ENCODE measurements at regions not wholly inside any gene's neighbourhood (a gene's known extent, or its start where the extent isn't known, plus 50 kb on each side); places are given as distances from the start of the nearest gene placed in this dataset.

DNA sequence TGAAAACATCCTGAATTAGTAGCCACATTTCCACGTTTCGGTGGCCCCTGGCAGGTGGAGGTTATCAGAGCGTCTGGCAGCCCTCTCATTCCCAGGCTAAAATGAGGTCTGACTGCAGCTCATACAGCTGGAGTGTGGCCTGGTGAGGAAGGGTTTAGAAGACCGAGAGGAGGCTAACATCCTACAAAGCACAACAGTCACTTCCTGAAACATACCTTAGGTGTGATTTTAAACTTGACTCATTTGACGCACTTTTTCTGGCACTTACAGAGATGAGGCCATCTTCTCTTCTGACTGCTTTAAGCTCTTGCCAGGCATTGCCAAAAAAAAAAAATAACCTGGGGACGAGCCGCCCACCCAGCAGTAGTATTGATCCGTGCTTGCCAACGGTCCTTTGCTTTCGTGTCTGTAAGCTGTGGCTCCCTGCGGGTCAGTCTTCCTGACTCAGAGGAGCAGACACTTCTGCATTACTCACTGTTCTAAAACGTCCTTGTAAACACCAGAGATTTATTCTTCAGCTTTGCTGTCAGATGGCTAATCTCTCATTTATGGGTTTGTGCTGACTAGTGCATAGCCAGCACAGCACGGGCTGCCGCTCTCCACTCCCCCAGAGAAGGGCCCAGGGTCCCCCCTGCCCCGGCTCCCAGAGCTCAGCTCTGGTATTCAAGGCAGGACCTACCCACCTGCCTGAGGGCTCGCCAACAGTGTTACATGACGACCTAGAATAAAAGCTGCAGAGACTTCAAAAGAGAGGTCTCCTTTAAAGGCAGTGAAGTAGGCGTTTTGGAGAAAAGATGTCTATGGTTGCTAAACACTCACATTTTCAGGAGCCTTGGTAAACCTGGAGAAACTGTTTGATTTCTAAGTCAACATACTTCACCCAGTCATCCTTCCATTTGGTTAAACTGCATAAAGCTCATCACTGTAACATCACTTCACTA, 78.5 kb upstream of the FRMD1 start:
- no peak for DNase-seq (ENCODE audit: low spot score)

DNA sequence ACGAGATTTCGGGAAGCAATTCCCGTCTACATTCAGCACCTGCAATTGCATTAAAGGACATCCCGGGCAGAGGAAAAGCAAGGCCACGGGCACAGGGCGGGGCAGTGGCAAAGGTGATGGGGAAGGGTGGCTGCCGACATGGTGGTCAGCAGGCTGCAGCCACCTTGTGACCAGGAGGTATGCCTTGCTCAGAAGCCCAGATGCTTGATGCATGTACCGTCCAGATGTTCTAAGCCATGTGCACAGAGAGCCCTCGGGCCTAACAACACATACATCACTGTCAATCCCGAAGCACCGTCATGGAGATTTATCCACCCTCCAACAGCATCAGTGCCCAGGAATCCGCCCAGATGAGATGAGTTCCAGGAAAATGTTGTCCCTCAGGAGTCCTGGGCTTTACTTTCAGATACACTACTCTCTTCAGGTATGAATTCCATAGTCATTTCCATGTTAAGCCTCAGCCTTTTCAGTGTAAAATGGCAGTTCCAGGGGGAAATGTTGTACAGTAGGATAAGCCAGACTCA, 77.8 kb upstream of the FRMD1 start:
- DNase-seq (ENCODE audit: low spot score): no peak

DNA sequence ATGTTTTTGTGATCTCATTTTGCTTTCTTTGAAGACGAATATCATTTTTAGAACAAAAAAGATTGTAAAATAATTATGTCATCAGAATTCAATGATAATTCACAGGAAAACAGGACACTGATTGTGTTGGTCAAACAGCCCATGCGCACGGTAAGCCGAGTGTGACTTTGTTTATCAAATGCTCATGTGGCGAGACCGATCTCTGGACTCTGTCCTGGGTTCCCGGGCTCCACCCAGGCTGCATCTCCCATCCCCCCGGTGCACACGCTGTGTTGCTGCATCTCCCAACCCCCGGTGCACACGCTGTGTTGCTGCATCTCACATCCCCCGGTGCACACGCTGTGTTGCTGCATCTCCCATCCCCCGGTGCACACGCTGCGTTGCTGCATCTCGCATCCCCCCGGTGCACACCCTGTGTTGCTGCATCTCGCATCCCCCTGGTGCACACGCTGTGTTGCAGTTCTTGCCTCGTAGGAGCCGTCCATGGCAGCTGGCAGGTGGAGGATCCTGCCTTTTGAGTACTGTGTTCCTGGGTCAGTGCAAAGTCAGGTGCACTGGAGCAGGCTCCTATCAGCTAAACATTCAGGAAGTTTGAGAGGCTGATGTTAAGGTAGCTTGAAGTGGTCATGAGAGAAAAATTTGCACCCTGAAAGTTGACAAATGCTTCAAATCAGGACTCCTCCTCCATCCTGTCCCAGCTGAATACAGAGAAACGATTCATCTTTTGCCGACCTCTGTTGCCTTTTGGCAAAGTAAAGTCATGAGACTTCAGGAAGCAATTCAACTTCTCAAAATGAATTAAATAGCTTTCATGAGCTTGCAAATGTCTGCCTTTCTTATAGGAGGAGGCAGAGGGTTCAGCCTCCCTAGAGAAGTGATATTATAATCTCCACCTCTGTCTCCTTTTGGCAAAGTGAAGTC, 77.1 kb upstream of the FRMD1 start:
- no peak for DNase-seq (ENCODE audit: low spot score)

DNA sequence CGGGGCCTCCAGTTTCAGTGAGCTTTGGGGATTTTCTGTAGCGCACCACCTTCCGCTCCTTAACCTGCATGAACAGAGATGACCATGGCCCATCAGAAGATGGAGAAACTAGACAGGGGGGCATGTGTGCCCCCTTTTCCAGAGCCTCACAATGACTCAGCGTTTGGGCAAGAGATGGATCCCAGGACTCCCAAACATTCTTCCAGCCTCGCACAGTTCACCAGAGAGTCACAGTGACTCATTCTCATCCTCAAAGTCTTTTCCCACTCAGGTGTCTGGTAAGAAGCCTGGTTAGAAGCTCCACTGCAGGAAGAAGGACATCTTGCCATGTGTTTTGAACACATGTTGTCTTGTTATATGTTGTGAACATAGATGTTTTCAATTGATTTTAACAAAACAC, 76.2 kb upstream of the FRMD1 start:
- DNase-seq (ENCODE audit: low spot score): no peak

DNA sequence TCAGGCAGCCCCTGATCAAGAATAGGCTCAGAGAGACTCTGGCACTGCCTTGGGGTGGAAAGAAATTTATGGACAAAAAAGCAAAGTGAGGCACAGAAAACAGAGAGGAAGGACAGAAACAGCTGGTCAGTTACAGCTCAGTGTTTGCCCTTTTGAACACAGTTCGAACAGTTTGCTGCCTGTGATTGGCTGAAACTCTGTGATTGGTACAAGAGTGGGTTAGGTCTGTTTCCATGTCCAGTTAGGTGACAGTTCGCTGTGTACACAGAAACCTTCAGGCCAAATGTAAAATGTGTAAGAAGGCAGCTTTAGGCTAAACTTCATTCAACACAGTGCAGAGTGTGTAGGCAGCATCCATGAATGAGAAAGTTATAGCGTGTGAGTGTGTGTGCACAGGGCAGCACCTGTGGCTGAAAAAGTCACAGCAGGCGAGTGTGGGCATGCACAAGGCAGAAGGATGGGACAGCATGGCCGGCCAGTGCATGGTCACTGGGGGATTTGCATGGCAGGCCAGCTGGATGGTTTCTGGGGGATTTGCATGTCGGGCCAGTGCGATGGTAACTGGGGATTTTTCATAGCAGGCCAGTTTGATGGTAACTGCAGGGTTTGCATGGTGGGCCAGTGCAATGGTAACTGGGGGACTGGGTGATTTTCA, 75.4 kb upstream of the FRMD1 start:
- DNase-seq (ENCODE audit: low spot score): no peak

DNA sequence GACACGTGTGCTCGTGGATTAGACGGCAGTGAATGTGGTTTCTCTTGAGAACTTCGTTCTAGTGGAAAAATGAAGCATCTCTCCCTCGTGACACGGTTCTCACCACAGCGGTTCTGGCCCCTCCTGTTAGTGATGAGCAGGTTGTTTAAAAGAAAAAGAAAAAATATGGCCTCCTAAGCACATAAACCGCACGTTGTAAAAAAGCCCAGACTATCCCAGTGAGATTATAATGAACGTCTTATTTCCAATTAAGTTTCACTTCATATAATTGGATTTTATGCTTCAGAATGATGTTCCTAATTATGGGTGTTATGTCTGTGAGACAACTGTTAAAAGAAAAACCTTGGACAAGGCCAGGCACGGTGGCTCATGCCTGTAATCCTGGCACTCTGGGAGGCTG, 74.5 kb upstream of the FRMD1 start:
- DNase-seq (ENCODE audit: low spot score): no peak

DNA sequence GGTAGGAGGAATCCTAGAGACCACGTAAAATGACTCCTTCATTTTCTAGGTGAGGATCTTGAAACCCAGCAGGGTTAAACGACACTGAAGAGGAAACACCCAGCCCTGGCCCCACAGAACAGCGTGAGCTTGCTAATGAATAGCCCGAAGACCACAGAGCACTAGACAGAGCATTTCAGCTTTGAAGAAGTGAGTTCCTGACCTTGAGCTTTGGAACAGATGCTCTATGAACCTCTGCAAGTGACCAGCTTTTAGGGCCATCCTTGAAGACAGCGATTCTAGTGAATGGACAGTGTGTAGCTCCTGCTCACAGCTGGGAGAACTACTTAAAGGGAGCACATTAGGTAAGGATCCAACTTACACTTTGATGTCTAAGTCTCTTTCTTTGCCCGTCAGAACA, 74.0 kb upstream of the FRMD1 start:
- no peak for DNase-seq (ENCODE audit: low spot score)

DNA sequence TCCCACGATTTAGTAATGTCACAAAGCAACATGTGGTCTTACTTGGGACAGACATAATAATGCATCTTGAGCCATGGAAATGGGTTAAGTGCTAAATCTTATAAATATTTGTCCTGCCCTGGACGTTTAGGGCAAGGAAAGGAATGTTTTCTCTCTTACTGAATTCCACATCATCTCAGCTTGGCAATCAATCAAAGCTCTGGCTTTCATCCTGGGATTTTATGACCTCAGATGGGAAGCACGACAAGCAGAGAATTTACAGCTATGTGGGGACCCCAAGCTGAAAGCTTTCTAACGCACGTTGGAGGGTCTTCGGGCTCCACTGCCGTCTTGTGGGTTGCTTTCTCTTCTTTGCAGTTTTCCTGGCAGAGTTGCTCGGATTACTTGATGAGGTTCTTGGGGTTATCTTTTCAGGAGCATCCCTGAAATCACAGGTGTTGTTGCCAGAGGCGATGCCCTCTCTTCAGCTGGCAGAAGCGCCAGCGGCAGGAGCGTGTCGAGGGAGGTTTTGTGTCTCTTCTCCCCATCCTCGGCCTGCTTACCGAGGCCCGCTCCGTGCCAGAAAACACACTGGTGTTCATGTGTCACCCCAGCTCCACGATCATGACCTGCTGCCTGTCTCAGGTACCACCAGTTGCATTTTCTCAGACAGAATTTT, 73.4 kb upstream of the FRMD1 start:
- no peak for DNase-seq (ENCODE audit: low spot score)

DNA sequence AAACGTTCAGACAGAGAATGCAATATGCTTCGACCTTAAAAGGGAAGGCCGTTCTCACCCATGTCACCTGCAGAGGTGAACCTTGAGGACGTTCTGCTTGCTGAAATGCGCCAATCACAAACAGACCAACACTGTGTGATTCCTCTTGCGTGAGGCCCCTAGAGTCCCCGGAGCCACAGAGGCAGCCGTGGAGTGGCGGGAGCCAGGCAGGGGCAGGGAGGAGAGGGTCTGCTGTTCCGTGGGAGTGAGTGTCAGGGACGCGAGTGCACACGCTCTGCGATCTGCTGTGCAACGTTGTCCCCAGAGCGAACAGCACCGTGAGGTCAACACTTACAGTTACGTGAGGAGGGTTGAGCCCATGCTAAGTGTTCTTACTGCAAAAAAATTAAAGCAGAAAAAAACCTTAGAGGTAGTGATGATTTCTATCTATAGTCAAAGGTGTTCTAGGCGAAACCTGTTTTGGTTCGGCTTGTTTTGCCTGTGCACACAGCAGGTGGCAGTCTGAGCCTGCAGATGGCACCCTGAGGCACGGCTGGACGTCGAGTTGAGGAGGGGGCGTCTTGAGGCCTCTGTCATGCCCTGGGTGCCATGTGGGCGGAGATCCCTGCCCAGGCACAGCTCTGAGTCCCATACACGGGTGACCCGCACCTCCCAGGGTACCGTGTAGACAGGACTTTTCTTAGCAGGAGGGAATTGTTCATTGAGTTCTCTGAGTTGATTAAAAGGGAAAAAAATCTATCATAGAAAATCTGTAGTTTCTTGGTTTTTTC, 71.7 kb upstream of the FRMD1 start:
- no peak for DNase-seq (ENCODE audit: low spot score)

DNA sequence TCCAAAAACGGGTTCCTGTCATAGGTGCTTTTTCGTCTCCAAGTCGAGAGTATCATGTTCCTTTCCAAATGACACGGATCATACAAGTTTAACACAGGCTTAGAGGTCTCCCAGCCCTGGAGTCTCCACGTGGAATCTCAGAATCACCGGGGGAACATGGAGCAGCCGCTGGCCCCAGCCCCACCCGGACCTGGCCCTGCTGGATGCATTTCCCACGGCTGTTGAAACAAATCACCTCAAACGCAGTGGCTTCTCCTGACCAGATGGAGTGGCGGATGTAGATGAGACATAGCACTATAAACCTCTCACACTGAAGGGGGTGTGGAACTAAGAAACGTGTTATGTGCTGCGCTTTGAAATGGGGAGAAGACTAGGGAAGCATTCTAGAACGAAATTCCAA, 70.0 kb upstream of the FRMD1 start:
- DNase-seq (ENCODE audit: low spot score): no peak

DNA sequence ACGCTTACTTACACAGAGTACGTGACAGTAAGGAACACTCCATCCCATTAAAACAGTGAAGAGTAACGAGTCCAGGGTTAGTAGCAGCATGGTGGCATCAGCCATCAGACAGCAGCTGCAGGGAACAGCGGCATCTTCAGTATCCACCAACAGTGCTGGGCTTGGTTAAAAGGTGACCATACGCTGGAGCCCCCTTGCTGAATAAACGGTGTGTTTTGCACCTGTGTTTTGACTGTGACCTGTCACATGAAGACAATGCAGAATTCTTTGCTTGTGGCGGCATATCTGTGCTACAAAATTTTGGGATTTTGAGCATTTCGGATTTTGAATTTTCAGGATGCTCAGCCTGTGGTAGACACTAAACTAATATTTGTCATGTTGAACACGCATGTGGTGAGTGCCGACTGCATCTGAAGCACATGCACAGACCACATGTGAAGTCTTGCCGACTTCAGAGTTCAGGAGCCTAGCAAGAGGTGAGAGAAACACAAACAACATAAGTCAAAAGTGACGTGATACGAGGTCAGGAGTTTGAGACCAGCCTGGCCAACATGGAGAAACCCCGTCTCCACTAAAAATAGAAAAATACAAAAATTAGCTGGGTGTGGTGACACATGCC, 69.3 kb upstream of the FRMD1 start:
- no peak for DNase-seq (ENCODE audit: low spot score)

DNA sequence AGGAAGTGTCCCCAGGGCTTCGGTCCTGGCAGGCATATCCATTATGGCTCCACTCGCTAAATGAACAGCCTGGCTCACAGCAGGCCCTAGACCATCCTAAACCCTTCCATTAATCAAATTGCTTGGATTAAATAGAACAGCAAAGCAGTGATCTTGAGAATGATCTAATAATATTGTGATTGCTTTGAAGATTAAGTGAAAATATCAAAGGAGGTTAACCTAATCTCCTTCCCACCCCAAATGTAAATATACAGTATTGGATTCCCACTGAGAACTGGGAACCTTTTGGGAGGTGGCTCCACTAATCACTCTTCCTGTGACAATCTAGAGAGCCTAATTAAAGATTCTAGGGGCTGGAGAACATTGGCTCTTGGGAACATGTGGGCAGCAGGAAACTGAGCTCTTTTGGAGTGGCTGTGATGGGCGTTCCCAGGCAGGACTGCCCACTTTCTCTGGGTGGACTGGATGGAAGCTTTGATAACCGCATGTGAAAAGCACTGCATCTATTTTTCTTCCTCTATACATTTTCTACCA, 68.3 kb upstream of the FRMD1 start:
- no peak for DNase-seq (ENCODE audit: low spot score)

DNA sequence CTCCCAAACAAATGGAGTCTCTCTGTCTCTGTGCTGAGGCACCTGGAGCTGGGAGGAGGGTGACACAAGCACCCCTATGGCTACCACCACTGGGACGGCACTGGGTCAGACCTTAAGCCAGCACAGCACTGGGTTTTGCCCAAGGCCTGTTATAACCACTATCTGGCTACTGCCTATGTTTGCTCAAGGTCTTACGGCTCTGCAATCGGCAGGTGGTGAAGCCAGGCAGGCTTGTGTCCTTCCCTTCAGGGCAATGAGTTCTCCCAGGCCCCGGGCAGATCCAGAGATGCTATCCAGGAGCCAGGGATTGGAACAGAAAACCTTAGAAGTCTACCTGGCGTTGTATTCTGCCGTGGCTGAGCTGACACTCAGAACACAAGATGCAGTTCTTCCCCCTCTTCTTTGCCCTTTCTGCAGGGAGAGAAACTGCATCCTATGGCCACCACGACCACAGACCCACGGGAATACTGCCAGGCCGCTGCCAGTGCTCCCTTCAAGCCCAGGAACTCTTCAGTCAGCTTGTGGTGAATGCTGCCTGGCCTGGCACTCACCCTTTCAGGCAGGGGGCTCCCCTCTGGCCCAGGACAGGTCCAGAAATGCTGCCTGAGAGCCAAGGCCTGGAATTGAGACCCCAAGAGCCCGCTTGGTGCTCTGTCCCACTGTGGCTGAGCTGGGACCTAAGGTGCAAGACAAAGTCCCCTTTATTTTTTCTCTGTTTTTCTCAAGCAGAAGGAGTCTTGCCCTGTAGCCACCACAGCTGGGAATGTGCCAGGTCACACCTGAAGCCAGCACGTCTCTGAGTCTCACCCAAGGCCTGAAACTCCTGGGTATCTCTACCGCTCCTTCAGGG, 67.0 kb upstream of the FRMD1 start:
- DNase-seq (ENCODE audit: low spot score): no peak

DNA sequence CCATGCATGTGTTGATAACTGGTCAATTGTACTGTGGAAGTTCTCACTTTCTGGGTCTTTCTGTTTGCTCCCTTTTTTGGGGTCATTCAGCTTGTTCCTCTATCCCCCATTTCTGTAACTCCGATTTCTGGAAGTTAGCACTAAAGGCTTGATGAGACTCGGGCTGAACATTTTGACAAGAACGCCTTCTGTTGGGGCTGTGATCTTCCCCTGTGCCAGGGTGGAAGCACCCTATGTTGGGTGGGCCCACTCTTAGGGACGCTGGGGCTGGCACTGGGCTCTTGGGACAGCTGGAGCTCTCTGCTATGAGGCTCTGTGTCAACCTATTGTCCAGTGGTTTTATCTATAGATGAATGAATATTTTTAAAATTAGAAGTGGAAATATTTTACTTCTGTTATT, 60.1 kb upstream of the FRMD1 start:
- peak; percentile 1 for DNase-seq (ENCODE audit: low spot score)

DNA sequence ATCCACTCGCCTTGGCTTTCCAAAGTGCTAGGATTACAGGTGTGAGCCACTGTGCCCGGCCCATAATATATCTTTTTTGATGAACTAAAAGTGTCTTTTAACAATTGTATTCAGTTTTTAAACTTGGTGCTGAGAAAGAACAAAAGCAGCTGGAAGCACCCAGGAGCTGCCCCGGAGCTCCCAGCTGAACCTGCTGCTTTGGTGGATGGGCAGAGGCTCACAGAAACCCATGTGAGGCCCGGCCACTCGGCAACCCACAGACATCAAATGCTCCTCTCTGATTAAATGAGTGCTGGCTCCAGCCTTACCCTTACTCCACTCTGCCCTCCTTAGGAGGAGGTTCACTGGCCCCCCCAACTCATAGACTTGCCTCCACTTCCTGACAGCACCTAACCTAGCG, 59.4 kb upstream of the FRMD1 start:
- DNase-seq (ENCODE audit: low spot score): no peak

DNA sequence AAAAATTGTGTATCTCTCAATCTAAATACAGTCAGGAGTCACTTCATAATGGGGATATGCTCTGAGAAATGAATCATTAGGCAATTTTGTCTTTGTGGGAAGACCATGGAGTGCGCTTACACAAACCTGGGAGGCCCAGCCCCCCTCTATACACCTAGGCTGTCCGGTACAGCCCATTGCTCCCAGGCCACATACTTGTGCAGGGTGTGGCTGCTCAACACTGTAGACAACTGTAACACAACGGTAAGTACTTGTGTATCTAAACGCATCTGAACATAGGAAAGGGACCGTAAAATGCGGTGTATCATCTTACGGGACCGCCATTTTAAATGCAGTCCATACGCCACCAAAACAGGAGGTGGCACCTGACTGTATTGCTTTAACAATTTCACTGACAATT, 58.0 kb upstream of the FRMD1 start:
- DNase-seq (ENCODE audit: low spot score): no peak

DNA sequence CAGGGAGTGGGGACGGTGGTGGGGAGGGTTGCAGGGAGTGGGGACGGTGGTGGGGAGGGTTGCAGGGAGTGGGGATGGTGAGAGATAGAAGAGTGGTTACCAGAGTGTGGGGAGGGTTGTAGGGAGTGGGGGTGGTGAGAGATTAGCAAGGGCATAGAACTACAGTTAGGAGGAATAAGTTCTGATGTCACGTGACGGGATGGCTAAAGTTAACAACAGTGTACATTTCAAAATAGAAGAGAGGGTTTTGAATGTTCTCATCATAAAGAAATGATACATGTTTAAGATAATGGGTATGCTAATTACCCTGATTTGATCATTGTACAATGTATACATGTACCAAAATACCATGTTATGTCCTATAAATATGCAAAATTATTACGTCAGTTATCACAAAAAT, 57.6 kb upstream of the FRMD1 start:
- DNase-seq (ENCODE audit: low spot score): no peak

DNA sequence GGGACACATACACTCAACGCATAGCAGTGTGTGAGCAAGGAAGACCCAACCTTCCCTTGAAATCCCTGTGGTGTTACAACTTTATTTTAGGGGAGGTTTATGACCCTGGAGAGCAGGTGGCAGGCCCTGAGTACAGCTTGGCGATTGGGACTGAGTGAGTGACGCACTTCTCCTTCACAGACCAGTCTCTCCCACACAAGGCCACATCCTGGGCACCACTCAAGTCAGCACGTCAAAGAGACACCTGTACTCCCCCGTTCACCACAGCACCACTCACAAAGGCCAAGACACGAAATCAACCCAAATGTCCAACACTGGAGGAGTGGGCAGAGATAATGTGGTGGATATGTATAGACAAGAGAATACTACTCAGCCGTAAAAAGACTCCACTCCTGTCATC, 57.0 kb upstream of the FRMD1 start:
- no peak for DNase-seq (ENCODE audit: low spot score)

DNA sequence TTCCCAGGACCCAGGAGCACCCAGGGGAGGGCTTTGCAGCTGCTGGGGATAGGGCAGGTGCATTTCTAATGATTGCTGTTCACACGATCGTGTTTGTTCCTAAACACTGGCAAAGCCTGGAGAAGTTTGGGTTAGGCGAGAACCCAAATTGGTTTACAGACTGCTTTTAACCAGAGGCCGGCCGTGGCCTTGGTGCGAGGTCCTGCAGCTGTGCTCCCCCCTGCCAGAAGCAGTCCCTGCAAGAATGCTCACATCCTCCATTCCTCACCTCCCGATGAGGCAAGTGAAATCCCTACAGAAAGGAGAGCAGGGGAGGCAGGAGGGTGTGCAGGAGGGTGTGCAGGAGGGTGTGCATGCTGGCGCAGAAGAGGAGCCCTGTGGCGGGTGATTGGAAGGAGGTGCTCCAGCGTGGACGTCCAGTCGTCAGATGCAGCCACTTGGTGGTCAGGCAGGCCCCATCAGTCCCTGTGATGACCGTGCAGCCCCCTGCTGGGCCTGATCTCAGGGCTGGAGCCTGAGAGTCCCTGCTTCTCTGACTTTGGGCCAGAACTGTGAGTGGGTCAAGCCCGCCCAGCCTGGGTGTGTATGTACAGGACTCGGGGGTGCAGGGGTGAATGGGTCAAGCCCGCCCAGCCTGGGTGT, 55.7 kb upstream of the FRMD1 start:
- peak; percentile 9 for DNase-seq (ENCODE audit: low spot score)

Data from HuH-7.5 (cell line).